Loucy (cell line): ENCODE measurements at regions not wholly inside any gene's neighbourhood (a gene's known extent, or its start where the extent isn't known, plus 50 kb on each side); places are given as distances from the start of the nearest gene placed in this dataset.

Experiments used
- EZH2phosphoT487 ChIP-seq: fragments of 200-600 bp; IDR thresholded peaks from 2 replicates; pipeline ENCODE4 v1.6.1; 2018; ENCODE audit warnings: antibody characterized with exemption, mild to moderate bottlenecking, moderate library complexity, borderline replicate concordance
- TF ChIP-seq, protein P1 (sequence below): fragments of 200-600 bp; sonication (generic); conservative IDR thresholded peaks from 2 replicates; pipeline ENCODE4 v1.5.1; 2014; ENCODE audit warnings: mild to moderate bottlenecking, antibody characterized with exemption, low read length

GRCh38 chr12:28930704-28931103, 218.4 kb upstream of the FAR2 start:
- no peak for TF ChIP-seq EZH2phosphoT487
- TF ChIP-seq, protein P1, sequence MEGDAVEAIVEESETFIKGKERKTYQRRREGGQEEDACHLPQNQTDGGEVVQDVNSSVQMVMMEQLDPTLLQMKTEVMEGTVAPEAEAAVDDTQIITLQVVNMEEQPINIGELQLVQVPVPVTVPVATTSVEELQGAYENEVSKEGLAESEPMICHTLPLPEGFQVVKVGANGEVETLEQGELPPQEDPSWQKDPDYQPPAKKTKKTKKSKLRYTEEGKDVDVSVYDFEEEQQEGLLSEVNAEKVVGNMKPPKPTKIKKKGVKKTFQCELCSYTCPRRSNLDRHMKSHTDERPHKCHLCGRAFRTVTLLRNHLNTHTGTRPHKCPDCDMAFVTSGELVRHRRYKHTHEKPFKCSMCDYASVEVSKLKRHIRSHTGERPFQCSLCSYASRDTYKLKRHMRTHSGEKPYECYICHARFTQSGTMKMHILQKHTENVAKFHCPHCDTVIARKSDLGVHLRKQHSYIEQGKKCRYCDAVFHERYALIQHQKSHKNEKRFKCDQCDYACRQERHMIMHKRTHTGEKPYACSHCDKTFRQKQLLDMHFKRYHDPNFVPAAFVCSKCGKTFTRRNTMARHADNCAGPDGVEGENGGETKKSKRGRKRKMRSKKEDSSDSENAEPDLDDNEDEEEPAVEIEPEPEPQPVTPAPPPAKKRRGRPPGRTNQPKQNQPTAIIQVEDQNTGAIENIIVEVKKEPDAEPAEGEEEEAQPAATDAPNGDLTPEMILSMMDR: no peak
